Adipocyte (in vitro differentiated cells): ENCODE measurements at regions not wholly inside any gene's neighbourhood (a gene's known extent, or its start where the extent isn't known, plus 50 kb on each side); places are given as distances from the start of the nearest gene placed in this dataset.

Source experiments
- DNase-seq: peaks from one replicate; pipeline ENCODE4 v3.0.0-alpha.2; 2015; ENCODE audit warnings: low read depth
- H3K27me3 ChIP-seq: replicated peaks from 2 replicates; pipeline ENCODE4 v1.7.0; 2013; ENCODE audit warnings: mild to moderate bottlenecking, low read length, moderate library complexity; ENCODE audit not compliant: control insufficient read depth, insufficient read depth
- H3K36me3 ChIP-seq: 2 replicates; pipeline ENCODE4 v1.7.0; 2013; ENCODE audit warnings: low read length, mild to moderate bottlenecking, moderate library complexity; ENCODE audit not compliant: control insufficient read depth, insufficient read depth, severe bottlenecking
- H3K4me1 ChIP-seq: 2 replicates; pipeline ENCODE4 v1.7.0; 2013; ENCODE audit warnings: mild to moderate bottlenecking, low read length, moderate library complexity; ENCODE audit not compliant: control insufficient read depth, insufficient read depth
- H3K4me3 ChIP-seq: 2 replicates; pipeline ENCODE4 v1.7.0; 2013; ENCODE audit warnings: mild to moderate bottlenecking, low read length, moderate library complexity
- H3K9ac ChIP-seq: 2 replicates; pipeline ENCODE4 v1.7.0; 2013; ENCODE audit warnings: mild to moderate bottlenecking, low read length, moderate library complexity
- H3K9me3 ChIP-seq: 2 replicates; pipeline ENCODE4 v1.7.0; 2013; ENCODE audit warnings: mild to moderate bottlenecking, low read length, moderate library complexity; ENCODE audit not compliant: control insufficient read depth

- Histone ChIP-seq H3K4me3 (no peak overlapping the region), H3K4me1 (no peaks in the 10 kb centered on the region), H3K9me3 (no peaks in the 10 kb centered on the region), H3K27me3 (no peaks in the 10 kb centered on the region), H3K36me3 (no peaks in the 10 kb centered on the region), H3K9ac (no peak overlapping the region)
- DNase-seq = no peak
Observed at GRCh38 chr21:15515908-15516307, 213.9 kb upstream of the USP25 start.

- no peak overlapping the region for H3K9ac ChIP-seq
- no peak for DNase-seq
- H3K9me3 ChIP-seq = no peaks in the 10 kb centered on the region
- H3K36me3 ChIP-seq = no peaks in the 10 kb centered on the region
- H3K27me3 ChIP-seq = no peaks in the 10 kb centered on the region
- no peak overlapping the region for H3K4me3 ChIP-seq
- H3K4me1 ChIP-seq = no peaks in the 10 kb centered on the region
Observed at GRCh38 chr21:15517394-15517793, 212.4 kb upstream of the USP25 start.

DNA sequence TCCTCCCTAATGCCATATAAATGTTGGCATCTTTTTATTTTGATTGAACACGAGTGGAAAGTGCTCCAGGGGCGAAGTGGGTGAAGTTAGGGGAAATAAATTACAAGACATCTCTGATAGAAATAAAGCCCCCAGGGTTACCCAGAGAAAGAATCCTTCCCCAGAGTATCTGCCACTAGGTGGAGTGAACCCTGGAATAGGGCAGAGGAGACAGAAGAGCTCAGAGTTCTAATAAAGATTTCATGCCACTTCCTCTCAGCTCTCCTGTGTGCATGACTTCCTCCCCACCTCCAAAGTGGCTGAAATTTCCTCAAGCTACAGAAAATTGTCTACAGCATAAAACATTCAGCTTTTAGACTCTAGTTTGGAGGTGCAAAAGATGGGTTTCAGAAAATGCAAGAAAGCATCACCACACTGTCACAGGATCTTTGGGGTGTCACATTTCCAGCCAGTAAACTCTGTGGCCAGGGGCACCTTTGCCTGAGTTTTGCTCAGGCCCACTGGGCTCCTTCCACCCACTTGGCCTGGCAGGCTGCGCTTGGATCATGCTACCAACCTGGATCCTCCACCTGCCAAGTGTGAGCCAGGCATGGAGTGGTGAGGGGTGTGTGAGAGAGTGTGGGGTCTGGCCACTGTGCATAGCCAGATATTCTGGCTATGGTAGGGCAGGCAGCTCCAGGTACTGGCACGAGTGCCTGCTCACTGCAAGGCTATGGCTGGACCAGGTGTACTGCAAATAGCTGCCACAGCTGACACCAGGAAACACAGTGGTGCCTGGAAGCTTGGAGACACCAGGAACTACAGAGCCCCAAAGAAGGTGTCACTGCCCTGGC lies 208.8 kb upstream of the USP25 start:
- no peaks in the 10 kb centered on the region for H3K36me3 ChIP-seq
- no peaks in the 10 kb centered on the region for H3K9me3 ChIP-seq
- H3K9ac ChIP-seq = no peak overlapping the region
- H3K27me3 ChIP-seq = no peaks in the 10 kb centered on the region
- DNase-seq = peak; percentile 3
- H3K4me1 ChIP-seq = no peaks in the 10 kb centered on the region
- no peak overlapping the region for H3K4me3 ChIP-seq

DNA sequence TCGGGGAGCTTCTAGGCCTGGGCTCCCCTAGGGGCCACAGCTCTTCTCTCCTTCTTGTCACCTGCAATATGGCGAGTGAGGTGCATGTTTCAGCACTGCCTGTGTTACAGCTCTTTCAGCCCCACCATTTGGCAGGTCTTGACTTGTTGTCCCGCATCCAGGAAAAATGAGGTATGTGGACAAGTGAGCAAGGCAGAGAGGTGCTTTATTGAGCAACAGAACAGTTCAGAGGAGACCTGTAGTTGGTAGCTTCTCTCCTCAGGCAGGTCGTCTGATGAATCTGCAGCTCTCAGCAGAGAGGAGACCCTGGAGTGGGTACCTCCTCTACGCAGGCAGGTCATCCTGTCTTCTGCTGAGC lies 208.2 kb upstream of the USP25 start:
- Histone ChIP-seq H3K4me1 (peaks cover 5% of the 10 kb centered on the region), H3K9me3 (no peaks in the 10 kb centered on the region), H3K9ac (no peak overlapping the region), H3K27me3 (no peaks in the 10 kb centered on the region), H3K36me3 (no peaks in the 10 kb centered on the region), H3K4me3 (no peak overlapping the region)
- DNase-seq = no peak

DNA sequence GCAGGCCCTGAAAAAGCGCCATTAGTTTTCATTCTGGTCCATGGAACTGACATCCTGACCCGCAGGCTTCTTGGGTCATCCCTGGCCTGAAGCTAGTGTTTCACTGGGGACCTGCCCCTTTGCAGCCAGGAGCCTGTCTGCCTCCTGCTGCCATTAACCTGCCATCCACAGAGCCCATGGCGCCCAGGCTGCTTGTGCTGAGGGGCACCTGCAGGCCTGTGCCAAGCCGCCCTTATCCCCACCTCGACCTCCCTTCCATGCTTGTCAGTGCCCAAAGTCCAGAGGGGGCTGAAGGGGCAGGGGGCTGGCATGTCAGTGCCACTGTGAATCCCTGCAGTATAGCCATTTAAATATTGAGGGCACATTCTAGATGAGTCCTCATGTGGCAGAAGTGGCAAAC lies 207.6 kb upstream of the USP25 start:
- Histone ChIP-seq H3K36me3 (no peaks in the 10 kb centered on the region), H3K9me3 (no peaks in the 10 kb centered on the region), H3K4me1 (peaks cover 9% of the 10 kb centered on the region), H3K4me3 (no peak overlapping the region), H3K9ac (no peak overlapping the region), H3K27me3 (no peaks in the 10 kb centered on the region)
- no peak for DNase-seq

DNA sequence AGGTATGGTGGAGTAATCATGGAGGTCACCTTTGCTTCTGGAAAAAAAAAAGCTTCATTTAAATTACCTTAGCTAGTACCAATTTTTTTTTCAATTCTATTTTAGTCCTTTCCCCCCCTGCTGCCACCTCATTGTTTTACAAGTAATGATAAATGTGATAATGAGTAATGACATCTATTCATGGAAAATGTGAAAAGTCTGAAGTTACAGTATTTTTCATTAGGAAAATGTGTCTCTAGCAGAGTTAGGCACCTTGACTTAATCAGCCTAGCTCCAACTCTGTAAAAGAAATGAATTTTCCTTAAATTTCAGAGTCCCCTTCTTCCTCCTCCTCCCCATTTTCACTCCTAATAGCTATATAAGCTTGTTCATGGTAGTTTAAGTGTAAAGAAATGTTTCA lies 204.9 kb upstream of the USP25 start:
- Histone ChIP-seq H3K27me3 (no peaks in the 10 kb centered on the region), H3K4me3 (no peak overlapping the region)
- no peak for DNase-seq

DNA sequence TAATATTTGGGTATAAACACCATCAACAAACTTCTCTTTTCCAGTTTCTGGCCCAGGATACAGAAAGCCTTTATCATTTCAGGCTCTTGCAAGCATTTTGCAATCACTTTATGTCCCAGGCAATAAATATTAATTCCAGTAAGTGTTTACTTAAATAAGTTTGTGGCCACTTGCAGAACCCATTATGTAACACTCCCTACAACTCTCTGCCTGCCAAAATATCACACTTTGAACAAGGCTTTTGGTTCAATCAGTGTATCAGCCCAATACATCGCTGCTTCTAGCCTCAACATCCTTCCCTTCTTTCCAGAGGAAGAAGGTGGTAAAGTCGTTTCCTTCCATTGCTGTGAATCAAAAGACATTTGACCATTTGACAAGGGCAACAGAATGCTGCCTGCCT lies 203.0 kb upstream of the USP25 start:
- H3K9me3 ChIP-seq = peaks cover 4% of the 10 kb centered on the region
- H3K4me1 ChIP-seq = peaks cover 9% of the 10 kb centered on the region
- H3K4me3 ChIP-seq = no peak overlapping the region
- H3K36me3 ChIP-seq = no peaks in the 10 kb centered on the region
- no peak overlapping the region for H3K9ac ChIP-seq
- no peak for DNase-seq
- H3K27me3 ChIP-seq = no peaks in the 10 kb centered on the region

More for the DNA sequence above, 204.9 kb upstream of the USP25 start:
- Histone ChIP-seq H3K9me3 (peaks cover 2% of the 10 kb centered on the region), H3K36me3 (no peaks in the 10 kb centered on the region), H3K4me1 (peaks cover 9% of the 10 kb centered on the region), H3K9ac (no peak overlapping the region)

GRCh38 chr21:15528346-15528745 lies 201.4 kb upstream of the USP25 start:
- Histone ChIP-seq H3K9me3 (peaks cover 4% of the 10 kb centered on the region), H3K4me3 (no peak overlapping the region), H3K36me3 (no peaks in the 10 kb centered on the region), H3K27me3 (no peaks in the 10 kb centered on the region), H3K4me1 (peaks cover 9% of the 10 kb centered on the region), H3K9ac (no peak overlapping the region)
- no peak for DNase-seq

- no peaks in the 10 kb centered on the region for H3K27me3 ChIP-seq
- H3K9me3 ChIP-seq = peaks cover 4% of the 10 kb centered on the region
- peaks cover under 1% of the 10 kb centered on the region for H3K4me1 ChIP-seq
- no peaks in the 10 kb centered on the region for H3K36me3 ChIP-seq
- no peak overlapping the region for H3K9ac ChIP-seq
- H3K4me3 ChIP-seq = no peak overlapping the region
- DNase-seq = no peak
Observed at GRCh38 chr21:15531986-15532385, 197.8 kb upstream of the USP25 start.

DNA sequence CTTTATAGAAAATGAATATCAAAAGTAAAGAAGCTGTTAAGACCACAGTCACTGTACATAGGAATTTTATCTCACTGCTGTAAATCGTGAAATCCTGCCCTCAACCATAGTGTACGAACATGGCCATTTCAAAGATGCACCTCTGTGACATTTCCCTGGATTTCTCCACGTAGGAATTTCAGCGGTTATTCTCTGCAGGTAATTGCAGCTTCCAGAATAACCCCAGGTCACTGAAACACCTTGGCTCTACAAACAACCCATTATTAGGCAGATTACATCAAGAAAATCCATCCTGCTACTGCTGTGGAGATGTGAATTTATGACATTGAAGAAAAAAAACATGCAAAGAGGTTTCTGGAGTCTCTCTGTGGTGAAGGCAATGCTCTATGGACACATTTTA lies 196.2 kb upstream of the USP25 start:
- Histone ChIP-seq H3K36me3 (no peaks in the 10 kb centered on the region), H3K4me1 (no peaks in the 10 kb centered on the region), H3K9me3 (peaks cover 4% of the 10 kb centered on the region), H3K27me3 (no peaks in the 10 kb centered on the region), H3K9ac (no peak overlapping the region), H3K4me3 (no peak overlapping the region)
- DNase-seq = no peak

DNA sequence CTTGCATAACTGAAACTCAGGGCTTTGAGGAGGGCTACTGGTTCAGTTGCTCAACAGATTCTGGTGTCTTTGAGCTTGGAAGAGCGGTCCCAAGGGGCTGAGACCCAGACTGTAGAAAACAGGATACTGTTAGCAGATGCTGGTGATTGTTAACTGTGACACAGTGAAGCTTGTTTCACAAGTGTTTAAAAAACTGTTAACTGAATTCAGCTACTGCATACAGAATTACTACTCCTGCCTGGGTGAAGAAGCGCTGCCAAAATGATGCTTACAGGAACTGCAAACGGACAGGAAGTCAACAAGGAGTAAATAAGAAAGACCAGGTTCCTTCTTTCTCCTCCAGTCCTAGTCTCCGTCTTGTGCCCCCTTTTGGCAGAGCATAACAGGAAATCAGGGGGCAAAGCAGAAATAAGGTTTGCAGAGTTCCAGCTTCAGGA lies 195.3 kb upstream of the USP25 start:
- no peak overlapping the region for H3K4me3 ChIP-seq
- DNase-seq = no peak
- no peaks in the 10 kb centered on the region for H3K27me3 ChIP-seq
- H3K9ac ChIP-seq = no peak overlapping the region
- peaks cover 4% of the 10 kb centered on the region for H3K9me3 ChIP-seq
- H3K36me3 ChIP-seq = no peaks in the 10 kb centered on the region
- H3K4me1 ChIP-seq = no peaks in the 10 kb centered on the region

DNA sequence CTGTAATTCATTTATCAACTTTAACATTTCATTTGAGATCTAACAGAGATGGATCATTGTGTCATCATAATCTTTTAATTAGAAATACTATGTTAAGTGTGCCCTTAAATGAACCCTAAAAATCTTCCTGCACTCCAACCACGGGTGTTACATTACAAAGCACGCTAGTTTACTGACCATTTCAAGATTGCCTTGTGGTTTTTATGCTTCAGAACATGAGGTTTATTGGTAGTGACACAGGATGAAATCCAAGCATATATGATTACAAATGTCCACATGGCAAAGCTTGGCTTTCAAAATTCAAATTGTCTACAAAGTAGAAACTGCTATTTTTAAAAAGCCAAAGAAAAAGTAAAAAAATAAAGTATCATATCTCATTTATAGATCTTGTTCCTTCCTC lies 190.4 kb upstream of the USP25 start:
- no peak overlapping the region for H3K9ac ChIP-seq
- H3K36me3 ChIP-seq = no peaks in the 10 kb centered on the region
- no peaks in the 10 kb centered on the region for H3K9me3 ChIP-seq
- H3K4me3 ChIP-seq = no peak overlapping the region
- H3K4me1 ChIP-seq = no peaks in the 10 kb centered on the region
- peak; percentile 65 for DNase-seq
- H3K27me3 ChIP-seq = no peaks in the 10 kb centered on the region
